PC-9 (cell line): ENCODE measurements at regions not wholly inside any gene's neighbourhood (a gene's known extent, or its start where the extent isn't known, plus 50 kb on each side); places are given as distances from the start of the nearest gene placed in this dataset.
"Not testable (repeated sequence)": the region's sequence is repeated elsewhere in the genome, so short reads cannot be mapped to it uniquely, and the experiment has no call there.

Experiments
- CTCF ChIP-seq: fragments of 200-600 bp; sonication (generic); conservative IDR thresholded peaks from 2 replicates; pipeline ENCODE4 v1.6.1; 2017; ENCODE audit warnings: mixed run types, antibody characterized with exemption, mild to moderate bottlenecking, moderate library complexity
- EZH2 ChIP-seq: fragments of 200-600 bp; sonication (generic); IDR thresholded peaks from 2 replicates; pipeline ENCODE4 v1.8.0; 2017; ENCODE audit warnings: antibody characterized with exemption, low read depth

DNA sequence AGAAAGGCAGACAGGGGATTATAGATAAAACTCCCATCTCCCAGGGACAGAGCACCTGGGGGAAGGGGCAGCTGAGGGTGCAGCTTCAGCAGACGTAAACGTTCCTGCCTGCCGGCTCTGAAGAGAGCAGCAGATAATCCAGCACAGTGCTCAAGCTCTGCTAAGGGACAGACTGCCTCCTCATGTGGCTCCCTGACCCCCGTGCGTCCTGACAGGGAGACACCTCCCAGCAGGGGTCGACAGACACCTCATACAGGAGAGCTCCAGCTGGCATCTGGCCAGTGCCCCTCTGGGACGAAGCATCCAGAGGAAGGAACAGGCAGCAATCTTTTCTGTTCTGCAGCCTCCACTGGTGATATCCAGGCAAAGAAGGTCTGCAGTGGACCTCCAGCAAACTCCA, 333.3 kb downstream of the LNPK start:
- not testable (repeated sequence) for TF ChIP-seq EZH2, CTCF
